GM12864 (cell line): ENCODE measurements at regions not wholly inside any gene's neighbourhood (a gene's known extent, or its start where the extent isn't known, plus 50 kb on each side); places are given as distances from the start of the nearest gene placed in this dataset.

ENCODE experiments used
- DNase-seq: peaks from one replicate; pipeline ENCODE4 v3.0.0-alpha.2; 2011; ENCODE audit warnings: low read depth
- H3K4me3 ChIP-seq: 2 replicates; pipeline ENCODE4 v1.5.1; 2011; ENCODE audit warnings: mild to moderate bottlenecking, low read depth, low read length, control low read depth
- TF ChIP-seq, protein P1 (sequence below): IDR thresholded peaks from 2 replicates; pipeline ENCODE4 v1.5.1; 2011; ENCODE audit warnings: low read depth, mild to moderate bottlenecking, moderate library complexity, low read length, control low read depth, inconsistent platforms; ENCODE audit errors: missing control alignments

DNA sequence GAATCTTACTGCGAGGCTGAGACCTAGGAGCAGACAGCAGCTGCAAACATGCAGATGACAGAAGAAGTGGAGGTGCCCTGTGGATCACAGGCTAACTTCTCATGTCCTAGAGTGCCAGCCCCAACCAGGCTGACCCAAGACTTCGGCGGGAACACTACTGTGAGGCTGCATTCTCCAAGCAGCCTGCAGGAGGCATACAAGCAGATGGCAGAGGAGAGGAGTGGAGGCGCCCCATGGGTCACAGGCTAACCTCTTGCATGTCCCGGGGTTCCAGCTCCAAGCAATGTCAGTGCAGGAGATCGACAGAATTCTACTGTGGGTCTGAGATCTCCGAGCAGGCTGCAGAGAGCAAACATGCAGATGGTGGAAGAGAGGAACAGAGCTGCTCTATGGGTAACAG is 98.1 kb upstream of the ZNF678 start:
- no peak overlapping the region for H3K4me3 ChIP-seq
- no peak for DNase-seq
- TF ChIP-seq, protein P1, sequence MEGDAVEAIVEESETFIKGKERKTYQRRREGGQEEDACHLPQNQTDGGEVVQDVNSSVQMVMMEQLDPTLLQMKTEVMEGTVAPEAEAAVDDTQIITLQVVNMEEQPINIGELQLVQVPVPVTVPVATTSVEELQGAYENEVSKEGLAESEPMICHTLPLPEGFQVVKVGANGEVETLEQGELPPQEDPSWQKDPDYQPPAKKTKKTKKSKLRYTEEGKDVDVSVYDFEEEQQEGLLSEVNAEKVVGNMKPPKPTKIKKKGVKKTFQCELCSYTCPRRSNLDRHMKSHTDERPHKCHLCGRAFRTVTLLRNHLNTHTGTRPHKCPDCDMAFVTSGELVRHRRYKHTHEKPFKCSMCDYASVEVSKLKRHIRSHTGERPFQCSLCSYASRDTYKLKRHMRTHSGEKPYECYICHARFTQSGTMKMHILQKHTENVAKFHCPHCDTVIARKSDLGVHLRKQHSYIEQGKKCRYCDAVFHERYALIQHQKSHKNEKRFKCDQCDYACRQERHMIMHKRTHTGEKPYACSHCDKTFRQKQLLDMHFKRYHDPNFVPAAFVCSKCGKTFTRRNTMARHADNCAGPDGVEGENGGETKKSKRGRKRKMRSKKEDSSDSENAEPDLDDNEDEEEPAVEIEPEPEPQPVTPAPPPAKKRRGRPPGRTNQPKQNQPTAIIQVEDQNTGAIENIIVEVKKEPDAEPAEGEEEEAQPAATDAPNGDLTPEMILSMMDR, result peak; percentile 17

DNA sequence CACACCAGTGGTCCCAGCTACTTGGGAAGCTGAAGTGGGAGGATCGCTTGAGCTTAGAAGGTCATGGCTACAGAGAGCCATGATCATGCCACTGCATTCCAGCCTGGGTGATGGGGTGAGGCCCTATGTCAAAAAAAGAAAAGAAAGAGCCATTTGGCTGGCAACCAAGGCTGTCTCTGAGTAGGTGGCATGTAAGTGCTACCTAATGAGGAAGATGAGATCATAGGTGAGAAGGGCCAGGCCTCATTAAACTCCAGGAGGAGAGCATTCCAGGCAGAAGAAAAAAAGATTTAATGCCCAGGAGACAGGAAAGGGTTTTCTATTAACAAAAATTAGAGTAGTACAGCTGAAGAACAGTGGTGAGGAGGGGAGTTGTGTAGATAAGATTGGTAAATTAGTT is 103.4 kb upstream of the ZNF678 start:
- DNase-seq, result no peak
- H3K4me3 ChIP-seq, result no peak overlapping the region
- TF ChIP-seq, protein P1, result no peak

DNA sequence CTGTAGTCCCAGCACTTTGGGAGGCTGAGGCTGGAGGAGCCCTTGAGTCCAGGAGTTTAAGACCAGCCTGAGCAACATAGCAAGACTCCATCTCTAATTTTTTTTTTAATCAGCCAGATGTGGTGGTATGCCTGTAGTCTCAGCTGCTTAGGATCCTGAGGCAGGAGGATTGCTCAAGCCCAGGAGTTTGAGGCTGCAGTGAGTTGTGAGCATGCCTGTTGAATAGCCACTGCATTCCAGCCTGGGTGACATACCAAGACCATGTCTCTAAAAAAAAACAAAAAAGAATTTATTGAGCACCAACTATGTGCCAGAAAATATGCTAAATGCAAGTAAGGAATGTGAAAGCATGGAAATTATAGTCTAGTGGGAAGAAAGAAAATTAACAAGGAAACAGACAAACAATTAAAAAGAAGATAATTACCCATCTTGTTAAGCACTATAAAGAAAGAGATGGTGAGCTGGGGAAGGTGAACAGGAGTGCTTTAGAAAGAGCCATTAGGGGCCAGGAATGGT is 104.0 kb upstream of the ZNF678 start:
- no peak overlapping the region for H3K4me3 ChIP-seq
- DNase-seq, result no peak
- TF ChIP-seq, protein P1, result no peak

DNA sequence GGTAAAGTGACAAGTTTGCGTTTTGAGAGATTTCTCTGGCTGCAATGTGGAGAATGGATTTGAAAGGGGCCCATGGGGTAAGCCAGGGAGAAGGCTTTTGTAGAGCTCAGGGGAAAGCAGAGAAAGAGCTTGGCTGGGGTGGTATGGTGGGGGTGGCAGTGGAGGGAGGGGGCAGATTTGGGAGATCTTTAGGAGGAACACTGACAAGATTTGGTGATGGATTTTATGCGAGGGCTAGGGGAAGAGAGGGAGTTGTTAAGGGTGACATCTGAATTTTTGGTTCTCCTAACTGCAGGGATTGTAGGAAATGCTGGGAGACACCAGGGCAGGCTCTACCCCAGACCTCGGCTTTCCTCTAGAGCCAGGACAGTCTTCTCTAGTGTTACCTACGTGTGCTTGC is 108.7 kb upstream of the ZNF678 start:
- TF ChIP-seq, protein P1, result no peak
- H3K4me3 ChIP-seq, result no peak overlapping the region
- DNase-seq, result no peak

DNA sequence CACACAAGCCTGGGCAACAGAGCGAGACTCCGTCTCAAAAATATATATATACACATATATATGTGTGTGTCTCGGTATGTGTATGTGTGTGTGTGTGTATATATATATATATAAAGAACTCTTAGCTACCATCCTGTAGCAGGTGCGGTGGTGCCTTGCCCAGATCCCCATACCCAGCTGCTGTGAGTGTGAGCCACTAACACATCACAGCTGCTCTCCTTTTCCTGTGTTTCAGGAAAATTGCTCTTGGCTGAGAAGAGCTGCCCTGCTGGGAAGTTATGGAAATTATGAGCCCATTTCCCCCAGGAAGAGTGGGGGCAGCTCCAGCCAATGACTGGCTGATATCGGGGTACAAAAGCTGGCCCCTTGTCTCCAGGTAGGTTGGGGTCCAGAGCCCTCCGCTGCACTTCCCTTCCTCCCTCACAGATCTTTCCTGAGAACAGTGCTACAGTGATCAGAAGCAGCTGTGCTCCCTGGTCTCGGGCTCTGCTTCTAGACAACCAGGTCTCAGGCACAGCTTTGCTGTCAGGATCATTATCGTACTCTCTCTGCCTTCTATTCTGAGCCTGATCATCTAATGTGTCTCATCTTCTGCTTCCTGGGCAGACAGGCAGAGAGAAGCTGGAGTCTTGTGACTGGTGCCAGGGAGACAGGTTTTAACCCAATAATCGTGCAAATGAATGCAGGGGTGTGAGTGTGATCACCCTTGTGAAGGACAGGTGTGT is 109.6 kb upstream of the ZNF678 start:
- no peak overlapping the region for H3K4me3 ChIP-seq
- no peak for DNase-seq
- TF ChIP-seq, protein P1, result no peak

DNA sequence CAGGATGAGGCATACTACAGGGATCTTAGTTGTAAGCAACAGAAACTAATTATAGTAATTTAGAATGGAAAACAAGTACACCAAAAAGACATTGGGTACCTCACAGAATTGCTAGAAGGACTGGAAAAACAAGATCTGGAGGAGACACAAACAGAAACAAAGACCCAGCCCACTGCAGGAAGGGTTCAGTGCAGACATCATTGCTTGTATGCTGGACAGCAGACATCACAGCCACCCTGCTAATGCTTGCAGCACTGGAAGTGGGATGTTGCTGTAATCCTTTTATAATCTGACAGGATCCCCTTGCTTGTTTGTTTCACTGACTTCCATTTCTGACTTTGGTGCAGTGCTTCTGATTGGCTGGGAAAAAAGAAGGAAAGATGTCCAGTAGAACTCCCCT is 111.4 kb upstream of the ZNF678 start:
- TF ChIP-seq, protein P1, result no peak
- H3K4me3 ChIP-seq, result no peak overlapping the region
- DNase-seq, result no peak

DNA sequence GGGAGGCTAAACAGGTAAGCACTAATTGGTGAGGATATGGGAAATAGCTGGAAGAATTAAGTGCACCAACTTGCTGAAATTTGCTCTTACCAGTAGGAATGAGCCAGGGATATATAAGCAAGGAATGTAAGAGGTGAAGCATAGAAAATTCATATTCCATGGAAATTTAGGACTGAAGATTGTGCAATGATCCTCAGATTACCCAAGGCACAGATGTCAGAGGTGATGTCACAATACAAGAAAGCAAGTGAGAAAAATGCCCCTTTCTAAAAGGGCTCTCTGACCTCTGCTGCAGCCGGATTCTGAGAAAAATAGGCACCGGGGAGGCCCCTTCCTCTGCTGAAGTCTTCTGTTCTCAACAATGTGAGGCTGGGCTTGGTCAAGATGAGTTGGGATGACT is 112.3 kb upstream of the ZNF678 start:
- no peak for DNase-seq
- H3K4me3 ChIP-seq, result no peak overlapping the region
- TF ChIP-seq, protein P1, result no peak
